Stimulated activated CD8-positive, alpha-beta memory T cell treated with anti-CD3 and anti-CD28 coated beads, Interleukin-7, amount 100 ng/mL, for 24 hours (primary cell): ENCODE measurements at regions not wholly inside any gene's neighbourhood (a gene's known extent, or its start where the extent isn't known, plus 50 kb on each side); places are given as distances from the start of the nearest gene placed in this dataset.

ENCODE experiments used
- DNase-seq: peaks from one replicate; pipeline ENCODE4 v3.0.0-alpha.2; 2020; ENCODE audit warnings: low read depth

DNA sequence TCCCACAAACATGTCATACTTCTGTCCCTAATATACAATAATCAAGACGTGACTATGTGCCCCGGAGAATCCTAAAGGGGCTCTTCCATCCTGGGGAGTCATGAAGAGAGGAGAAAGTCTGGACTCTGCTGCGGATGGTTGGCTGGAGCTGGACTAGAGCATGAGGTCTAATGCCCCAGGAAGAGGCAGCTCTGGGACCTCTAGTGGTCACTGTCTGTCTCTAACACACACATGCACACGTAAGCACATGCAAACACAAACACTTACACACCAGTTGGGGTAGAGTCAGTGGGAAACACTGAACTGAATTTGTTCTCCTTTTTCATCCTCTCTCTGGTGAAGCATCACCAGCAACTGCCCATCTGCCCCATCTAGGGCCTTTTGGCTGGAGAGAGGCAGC, 271.6 kb downstream of the TDRD15 start:
- DNase-seq = no peak

DNA sequence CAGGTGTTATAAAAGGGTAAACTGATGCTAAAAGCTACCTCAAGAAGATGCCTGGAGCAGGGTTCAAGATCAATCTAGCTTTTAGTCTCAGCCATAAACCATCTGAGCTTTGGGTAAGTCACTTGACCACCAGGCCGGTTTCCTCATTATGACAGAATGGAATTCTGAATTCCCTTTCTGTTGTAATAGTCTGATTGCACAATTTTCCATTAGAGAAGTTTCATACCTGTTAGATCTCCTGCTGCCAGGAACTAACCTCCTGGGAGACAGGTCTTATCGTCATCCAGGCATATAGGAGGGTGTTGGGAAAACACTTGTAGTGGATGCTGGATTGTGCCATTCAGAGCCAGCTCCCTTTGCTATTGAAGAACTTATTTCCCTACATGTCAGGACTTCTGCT, 272.5 kb downstream of the TDRD15 start:
- no peak for DNase-seq

DNA sequence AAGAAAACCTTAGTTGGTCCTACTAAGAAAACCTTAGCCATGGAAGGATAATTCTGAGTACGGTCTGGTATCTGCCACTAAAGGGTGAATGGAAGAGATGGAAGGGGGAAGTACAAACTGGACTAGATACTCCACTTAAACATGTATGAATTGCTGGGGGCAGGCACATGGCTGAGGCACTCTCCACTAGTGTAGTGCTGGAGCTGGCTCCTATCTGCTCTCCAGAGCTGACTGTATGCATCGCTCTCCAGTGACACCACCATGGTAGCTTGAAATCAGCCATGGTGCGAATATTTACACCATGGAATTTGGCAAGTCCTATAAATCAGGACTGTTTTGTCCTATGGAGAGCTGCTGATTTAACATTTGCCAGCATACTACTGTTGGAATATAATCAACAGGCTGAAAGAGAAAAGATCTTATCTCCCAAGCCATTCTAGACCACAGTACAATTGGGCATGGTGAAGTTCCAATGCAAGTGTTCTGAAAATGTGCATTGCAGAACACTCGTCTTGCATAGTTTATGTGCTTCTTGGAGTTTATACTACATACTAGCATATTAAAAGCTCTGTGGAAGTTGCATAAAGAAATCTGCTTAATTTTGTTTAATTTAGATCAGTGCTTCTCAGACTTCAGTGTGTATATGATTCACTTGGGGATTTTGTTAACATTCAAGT, 277.4 kb downstream of the TDRD15 start:
- DNase-seq = no peak

DNA sequence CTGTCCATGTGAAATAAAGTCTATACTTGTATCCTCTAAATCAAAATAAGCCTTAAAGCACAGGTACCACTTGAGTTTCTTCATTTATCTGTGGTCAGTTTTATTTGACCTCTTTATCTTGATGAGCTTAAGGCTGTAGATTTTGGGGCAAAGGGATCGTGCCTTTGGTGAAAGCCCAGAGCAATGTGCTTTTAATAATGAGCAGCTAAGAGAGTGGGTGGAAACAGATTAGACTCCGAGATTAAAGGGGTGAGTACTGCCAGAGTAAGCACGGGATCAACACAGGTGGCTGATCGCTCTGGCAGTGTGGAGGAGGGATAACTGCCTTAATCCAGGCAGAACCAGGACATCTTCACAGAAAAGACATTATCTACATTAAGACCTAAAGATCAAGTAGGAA, 280.4 kb downstream of the TDRD15 start:
- DNase-seq = no peak

DNA sequence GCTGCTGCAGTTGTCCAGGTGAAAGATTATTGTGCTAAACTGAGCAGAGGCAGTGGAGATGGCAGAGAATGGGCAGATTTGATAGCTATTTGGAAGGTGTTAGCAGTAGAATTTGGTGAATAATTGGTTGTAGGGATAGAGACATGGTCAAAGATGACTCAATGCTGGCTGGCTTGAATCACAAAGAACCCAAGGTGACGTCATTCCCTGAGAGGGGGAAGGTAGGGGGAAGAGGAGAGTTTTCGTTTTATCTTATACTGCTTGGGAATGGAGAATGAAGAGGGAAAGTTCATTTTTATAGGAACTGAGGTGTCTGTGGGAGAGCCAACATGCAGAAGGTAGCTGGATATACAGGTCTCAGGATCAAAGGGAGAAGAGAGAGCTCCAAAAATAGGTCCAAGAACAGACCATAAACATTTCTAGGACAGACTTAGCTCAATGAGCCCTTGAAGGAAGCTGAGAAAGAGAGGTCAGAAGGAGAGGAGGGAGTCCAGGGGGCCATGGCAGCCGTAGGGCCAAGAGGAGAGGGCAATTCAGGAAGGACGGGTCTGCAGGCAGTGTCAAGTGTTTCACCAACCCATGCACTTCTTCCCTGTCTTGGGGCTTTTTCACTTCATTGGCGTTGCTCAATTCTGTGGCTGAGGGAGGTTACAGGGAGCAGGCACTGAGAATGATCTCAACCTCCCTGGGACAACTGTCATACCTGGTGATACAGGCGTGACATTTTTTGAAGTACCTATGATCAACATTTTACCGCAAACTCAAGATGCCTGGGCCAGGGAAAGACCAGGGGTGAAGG, 281.3 kb downstream of the TDRD15 start:
- DNase-seq = no peak

DNA sequence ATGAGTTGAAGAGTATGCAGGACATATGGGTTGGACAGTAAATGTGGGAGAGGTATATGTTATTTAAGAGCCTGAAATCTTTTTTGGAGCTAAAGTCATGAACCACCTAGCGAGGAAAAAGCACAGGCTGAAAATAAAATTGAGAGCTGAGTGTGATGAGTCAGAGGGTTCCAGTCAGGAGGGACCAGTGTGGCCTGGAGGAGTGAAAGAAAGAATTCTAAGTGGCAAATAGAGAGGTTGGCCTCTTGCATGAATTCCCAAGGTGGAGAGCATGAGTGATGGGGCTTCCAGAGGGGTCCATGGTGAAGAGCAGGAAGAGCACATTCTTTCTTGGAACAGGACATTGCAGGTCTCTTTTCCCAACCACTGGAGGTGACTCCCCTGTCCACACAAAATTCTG, 282.6 kb downstream of the TDRD15 start:
- no peak for DNase-seq

DNA sequence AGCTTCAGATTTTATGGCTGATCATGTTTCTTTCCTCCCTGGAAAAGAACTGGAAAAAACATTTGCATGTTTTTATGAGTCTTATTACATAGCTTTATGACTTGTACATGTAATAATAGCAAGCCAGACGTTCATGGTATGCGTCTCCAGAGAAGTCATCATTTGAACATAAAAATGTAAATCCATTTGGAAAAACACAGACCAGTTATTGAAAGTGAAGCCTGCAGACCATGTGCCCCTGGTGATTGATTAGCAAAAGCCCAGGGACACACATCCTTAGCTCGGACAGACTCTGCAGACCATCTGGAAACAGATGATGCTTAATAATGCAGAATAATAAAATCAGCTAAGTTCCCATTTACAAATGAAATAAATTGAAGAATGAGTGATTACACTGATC, 283.1 kb downstream of the TDRD15 start:
- DNase-seq = no peak

DNA sequence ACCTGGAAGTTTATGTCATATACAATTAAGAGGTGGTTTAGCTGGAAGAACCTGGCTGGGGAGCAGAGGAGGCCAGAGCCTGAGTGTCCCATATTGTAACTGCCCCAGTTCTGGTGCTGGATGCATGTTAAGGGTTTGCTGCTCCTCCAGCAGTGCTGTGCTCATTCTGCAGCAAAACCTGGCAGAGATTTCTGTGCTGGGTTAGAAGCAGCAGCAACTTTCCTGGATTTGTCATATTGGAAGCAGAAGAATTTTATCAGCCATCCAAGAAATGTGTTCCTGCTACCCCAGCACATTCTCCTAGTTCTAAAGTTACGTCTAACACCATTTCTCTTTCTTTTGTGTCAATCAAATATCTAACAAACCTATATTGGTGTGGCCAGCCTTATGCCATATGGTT, 284.1 kb downstream of the TDRD15 start:
- DNase-seq = no peak

DNA sequence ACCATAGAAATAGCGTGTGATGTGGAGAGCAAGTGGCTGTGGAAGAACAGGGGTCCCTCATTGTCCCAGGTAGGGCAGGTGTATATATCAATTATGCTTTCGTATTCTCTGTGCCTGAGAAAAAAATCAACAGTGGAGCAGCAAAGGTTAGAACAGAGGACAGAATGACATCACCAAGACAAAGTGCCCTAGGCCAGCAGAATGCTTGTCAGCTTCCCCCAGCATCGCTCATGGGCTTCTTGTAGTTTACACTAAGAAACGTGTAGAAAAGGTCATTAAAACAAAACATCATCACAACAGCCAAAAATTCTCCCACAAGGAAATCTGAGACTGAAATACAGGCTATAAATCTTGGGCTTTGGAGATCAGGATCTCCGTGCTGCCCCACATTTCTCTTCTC, 288.0 kb downstream of the TDRD15 start:
- DNase-seq = no peak

DNA sequence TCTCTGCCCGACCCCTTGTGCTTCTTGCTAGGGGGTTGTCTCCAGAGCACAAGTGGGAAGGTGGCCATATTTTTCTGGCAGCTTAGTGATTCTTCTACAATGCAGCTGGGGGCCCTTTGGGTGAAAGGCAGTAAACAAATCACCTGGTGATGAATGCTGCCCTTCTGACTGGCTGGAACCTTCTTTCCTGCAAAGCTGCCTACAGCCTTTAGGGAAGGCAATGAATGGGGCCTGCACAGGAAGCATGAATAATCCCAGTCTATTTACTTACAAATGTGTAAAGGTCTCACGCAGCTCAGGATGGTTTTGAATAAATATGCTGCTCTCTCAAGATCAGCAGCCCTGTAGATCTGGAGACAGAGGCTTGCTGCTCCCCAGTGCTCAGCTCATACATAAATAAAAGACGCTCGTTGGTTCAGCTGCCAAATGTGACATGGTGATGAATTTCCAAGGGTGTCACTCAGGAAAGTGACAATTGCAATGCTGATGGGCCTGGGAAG, 289.2 kb downstream of the TDRD15 start:
- no peak for DNase-seq

DNA sequence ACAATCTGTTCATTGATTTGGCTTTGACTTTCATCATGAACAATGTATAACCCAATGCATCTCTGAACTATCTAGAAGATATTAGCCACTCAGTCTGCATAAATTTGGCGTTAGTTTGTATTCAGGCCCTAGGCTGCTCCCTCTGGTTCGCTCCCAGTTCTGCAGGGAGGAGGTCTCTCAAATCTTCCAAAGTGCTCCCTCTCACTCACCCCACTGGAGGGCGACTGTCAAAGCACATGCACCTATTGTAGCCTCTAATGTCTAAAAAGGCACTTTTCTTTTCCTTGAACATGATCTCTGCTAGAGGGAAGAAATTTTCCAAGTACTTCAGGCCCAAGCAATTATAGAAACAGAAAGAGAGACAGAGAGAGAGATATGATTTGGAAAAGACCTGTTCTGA, 291.5 kb downstream of the TDRD15 start:
- DNase-seq = no peak

DNA sequence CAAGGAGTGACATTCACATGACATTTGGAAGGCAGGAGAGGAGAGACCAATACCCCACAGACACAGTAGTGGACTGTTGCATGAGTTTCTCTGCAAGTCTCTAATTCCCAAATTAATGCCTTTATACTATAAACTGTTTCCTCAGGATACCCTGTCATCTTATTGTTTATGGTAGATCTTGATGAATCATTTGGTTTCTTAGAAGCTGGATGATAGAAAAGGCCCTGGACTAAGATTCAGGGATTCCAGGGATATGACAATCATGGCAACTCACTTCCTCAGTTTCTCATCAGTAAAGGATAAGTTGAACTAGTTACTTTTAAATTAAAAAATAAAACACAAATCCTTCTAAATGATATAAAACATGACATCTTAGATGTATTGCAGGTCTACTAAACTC, 292.5 kb downstream of the TDRD15 start:
- no peak for DNase-seq

DNA sequence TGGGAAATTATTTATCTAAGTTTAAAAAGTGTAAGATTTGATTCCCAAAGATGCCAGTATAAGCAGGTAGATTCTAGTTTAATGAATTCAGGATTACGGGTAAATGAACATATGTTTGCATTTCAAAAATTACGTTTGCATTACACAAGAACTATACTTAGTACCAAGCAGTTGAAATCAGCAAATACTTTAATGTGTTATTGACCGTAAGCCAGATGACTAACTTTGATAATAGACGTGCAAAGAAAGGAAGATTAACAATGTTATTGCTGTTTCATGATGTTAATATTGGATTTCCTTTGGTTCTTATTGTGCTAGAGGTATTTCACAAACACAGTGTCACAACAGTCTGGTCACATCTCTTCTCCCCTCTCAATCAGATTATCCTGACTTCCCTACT, 294.7 kb downstream of the TDRD15 start:
- no peak for DNase-seq

DNA sequence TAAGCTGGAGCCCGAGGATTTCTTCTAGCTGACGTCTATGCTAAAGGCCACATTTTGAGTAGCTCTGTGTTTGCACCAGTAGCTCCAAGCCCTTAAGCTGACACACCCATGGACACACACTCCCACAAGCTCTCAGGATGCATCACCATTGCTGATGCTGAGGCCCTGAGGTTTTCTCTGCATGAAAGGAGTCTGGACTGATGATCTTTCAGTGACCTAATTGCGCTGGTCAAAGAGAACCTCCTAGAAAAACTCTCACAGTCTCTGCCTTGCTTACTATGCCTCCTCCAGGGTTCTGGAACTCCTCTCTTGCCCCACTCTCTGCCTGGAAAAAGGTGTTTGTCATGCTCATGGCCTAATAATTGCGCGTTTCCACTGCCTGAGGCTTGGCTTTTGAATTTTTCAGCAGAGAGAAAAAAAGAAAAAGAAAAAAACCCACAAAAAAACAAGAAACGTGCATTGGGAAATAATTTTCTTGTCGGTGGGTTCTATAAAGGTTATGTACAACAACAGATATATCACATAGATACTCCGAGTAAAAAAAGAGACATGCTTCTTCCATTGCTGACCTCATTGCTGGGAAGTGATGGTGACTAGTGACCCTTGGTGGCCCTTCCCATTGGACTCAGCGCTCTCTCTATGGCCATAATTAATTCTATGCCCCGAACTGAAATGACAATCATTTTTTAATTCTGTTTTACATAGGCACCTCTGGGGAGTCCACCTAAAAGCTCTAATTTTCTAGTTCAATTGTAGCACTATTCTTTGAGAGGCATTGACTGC, 297.0 kb downstream of the TDRD15 start:
- DNase-seq = no peak

DNA sequence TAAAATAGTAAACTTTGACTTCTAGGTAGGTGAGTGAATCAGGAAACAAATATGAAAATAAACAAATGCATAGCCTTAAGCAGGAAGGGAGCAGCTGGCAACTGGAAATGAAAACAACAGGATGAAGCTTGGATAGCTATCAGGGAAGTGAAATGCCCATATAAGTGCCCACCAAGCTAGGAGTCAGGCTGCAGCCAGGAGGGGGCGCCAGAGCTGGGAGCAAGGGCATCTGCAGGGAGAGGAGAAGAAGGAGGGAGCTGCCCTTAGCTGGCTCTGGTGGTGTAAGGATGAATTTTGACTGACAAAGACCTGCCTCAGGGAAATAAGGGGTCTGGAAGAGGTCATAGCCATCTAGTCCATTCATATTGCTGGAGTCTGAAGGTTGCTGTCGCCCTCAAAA, 298.3 kb downstream of the TDRD15 start:
- DNase-seq = no peak

DNA sequence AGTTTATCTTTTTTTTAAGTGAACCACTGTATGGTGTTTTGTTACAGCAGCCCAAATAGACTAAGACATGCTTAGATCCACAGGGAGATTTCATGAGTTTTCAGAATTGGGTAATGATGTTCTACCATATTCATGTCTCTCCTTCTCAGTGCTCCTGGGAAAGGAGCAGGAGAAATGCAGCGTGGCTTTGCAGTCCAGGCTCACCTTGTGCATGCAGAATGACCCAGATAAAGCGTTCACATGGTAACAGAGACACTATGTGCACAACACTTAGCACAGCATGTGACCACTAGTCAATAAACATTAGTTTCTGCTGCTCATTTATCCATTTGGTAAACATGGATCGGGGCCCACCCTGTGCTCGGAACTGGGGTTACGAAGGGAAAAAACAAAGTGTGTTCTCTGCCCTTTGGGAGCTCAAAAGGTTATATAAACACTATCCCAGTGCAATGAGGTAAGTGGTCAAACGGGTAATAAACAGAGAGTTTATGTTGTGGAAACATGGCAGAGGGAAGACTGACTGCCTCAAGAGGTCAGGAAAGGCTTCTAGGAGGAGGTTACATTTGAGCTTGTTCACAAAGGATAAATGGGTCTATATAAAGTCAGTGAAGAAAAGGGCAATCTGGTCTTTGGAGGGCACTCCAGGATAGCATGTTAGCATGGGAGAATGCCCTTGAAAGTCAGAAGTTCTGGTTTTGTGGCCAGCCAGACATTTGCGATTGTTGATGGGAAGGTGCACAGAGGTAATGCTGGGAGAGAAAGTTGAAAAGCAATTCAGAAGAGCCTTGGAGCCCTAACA, 299.2 kb downstream of the TDRD15 start:
- no peak for DNase-seq

DNA sequence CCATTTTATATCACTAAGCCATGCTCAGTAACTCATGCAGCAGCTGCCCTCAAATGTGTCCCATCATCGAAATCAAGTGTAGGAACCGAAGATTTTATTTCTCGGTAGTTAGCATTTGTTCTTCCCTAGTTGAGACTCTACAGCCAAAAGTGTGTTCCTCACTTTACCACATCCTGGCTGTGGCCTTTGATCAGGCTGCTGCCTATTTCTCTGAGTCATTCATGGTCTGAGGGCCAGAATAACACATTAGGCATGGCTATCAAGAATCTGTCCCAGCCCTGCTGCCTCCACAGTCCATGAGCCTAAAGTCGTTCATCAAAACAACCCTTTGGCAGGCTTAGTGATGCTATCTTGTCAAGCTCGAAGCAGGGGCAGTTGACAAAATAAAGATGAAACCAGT, 300.1 kb downstream of the TDRD15 start:
- DNase-seq = no peak

DNA sequence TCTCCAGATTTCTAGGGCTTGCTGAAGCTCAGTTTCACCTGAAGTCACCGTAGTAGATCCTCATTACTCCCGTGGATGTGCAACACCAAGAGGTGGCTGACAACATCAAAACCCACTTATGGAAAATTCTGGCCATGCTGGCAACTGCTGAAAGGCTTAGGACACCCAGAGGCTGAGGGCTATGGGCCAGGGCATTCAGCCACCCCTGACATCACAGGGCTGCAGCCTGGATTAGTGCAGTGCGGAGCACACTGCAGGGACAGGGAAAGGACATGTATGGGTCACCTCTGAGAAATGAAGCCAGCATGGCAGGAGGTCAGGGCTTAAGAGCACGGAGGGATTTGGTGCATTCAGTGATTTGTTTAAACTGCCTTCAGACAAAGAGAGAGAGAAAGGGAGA, 300.6 kb downstream of the TDRD15 start:
- DNase-seq = no peak

DNA sequence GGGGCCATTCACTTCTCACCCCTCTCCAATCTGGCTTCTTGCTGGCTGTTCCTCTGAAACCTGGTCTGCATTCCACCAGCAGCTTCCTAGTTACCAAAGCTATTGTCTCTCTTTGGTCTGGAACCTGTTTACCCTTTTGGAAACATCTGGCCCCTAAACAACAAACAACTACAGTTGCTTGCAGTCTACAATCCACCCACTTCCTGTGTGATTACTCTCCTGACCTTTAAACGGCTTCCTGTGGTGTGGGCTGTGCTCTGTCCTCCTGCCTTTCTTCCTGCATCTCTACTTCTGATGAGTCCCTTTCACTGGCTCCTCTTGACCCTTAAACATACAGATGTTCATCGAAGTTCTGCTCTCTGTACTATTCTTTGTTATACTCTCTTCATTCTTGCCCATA, 303.8 kb downstream of the TDRD15 start:
- no peak for DNase-seq

DNA sequence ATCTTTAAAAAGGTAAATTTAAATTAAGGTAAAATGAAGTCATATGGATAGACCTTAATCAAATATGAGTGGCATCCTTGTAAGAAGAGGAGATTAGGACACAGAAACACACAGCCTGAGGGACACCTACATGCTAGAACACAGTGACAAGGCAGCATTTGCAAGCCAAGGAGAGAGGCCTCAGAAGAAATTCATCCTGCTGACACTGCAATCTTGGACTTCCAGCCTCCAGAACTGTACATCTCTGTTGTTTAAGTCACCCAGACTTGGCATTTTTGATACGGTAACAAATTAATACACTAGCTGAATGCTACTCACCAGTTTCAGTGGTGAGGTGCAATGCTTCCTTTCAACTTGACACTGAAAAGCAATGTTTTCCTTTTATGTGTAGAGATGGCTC, 305.0 kb downstream of the TDRD15 start:
- DNase-seq = no peak

DNA sequence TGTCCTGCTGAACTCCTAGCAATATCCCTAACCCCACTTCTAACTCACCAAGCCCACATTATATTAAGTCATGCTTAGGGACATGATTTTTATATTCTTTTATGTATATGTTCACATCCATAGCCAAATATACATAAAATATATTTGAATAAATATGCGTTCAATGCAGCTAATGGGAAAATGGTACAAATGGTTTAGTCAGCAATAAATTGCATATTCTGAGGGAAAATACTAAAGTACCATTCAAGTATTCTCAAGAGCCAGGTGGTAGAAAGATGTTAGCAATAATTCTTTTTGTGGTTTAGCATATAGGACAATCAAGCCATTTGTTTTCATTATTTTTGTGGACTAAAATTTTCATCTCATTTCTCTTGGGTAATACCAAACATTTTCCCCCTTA, 306.0 kb downstream of the TDRD15 start:
- no peak for DNase-seq

DNA sequence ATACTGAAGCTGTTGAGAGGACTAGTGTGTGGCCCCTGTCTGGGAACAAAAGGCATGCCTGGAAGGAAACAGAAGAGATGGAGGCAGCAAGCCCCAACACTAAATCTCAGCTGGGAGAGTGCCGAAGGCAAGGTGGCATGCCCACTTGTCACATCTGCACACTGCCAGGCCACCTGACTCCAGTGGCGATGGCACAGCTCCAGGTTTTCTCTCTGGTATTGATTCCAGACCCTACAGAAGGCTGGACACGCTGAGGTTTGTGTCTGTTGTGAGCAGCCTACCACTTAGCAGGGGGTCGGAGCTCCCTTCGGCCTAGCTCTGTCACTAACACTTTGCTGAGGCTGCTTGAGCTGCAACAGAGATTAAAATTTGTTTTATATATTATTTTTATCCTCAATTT, 307.3 kb downstream of the TDRD15 start:
- no peak for DNase-seq
